LNCaP clone FGC (cell line): ENCODE measurements at regions not wholly inside any gene's neighbourhood (a gene's known extent, or its start where the extent isn't known, plus 50 kb on each side); places are given as distances from the start of the nearest gene placed in this dataset.
"Not testable (repeated sequence)": the region's sequence is repeated elsewhere in the genome, so short reads cannot be mapped to it uniquely, and the experiment has no call there.

Experiments
- DNase-seq: peaks from one replicate; pipeline ENCODE4 v3.0.0-alpha.2; 2011; ENCODE audit warnings: low read depth
- H3K4me3 ChIP-seq: 2 replicates; pipeline ENCODE4 v1.5.1; 2011; ENCODE audit warnings: mild to moderate bottlenecking, low read depth, low read length, control low read depth
- CTCF ChIP-seq: IDR thresholded peaks from 2 replicates; pipeline ENCODE4 v1.5.1; 2012; ENCODE audit warnings: mild to moderate bottlenecking; ENCODE audit not compliant: control insufficient read depth, insufficient read depth; ENCODE audit errors: extremely low read depth

- no peak for DNase-seq
- no peak overlapping the region for H3K4me3 ChIP-seq
- no peak for TF ChIP-seq CTCF
These were observed 445.6 kb upstream of the CA10 start for GRCh38 chr17:52604105-52604504.

- H3K4me3 ChIP-seq, DNase-seq: not testable (repeated sequence)
- TF ChIP-seq CTCF, result peak; percentile 23; the same call in 1 of the 2 replicates
These were observed 439.1 kb upstream of the CA10 start for GRCh38 chr17:52597452-52598215.

- no peak for DNase-seq
- H3K4me3 ChIP-seq, result no peak overlapping the region
- no peak for TF ChIP-seq CTCF
These were observed 436.0 kb upstream of the CA10 start for GRCh38 chr17:52594516-52594915.

GRCh38 chr17:52546990-52547389 is 388.5 kb upstream of the CA10 start:
- DNase-seq, result no peak
- H3K4me3 ChIP-seq, result no peak overlapping the region
- no peak for TF ChIP-seq CTCF

GRCh38 chr17:52546493-52546892 is 388.0 kb upstream of the CA10 start:
- TF ChIP-seq CTCF, result no peak
- DNase-seq, result no peak

GRCh38 chr17:52537421-52537820 is 378.9 kb upstream of the CA10 start:
- no peak for TF ChIP-seq CTCF

More at GRCh38 chr17:52546493-52546892, 388.0 kb upstream of the CA10 start:
- no peak overlapping the region for H3K4me3 ChIP-seq

GRCh38 chr17:52536489-52536888 is 378.0 kb upstream of the CA10 start:
- H3K4me3 ChIP-seq, result no peak overlapping the region
- DNase-seq, result no peak
- no peak for TF ChIP-seq CTCF

More at GRCh38 chr17:52537421-52537820, 378.9 kb upstream of the CA10 start:
- DNase-seq, result no peak
- no peak overlapping the region for H3K4me3 ChIP-seq
